KG1 (cell line): ENCODE measurements at regions not wholly inside any gene's neighbourhood (a gene's known extent, or its start where the extent isn't known, plus 50 kb on each side); places are given as distances from the start of the nearest gene placed in this dataset.

Source experiments
- DNase-seq: peaks from one replicate; lab custom pipeline; 2025; lab: John Stamatoyannopoulos, UW

DNA sequence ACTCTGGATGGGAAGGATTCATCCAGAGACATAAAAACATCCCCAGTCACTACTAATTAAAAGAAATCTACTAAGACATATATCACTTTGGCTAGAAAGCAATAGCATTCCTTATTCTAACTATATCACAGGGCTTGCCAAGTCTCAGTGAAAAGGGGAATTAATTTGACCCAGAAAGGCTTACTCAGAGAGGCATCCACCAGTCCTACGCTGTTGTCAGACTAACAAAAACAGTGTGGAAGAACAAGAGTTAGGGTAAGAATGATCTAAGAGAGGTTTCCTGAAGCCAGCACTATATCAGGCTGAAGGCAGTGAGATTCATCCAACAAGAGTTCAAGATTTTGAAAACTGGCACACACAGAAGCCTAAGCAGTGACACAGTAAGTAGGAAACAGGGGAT, 126.1 kb downstream of the GDAP2 start:
- DNase-seq: no peak

- no peak for DNase-seq
Measured at GRCh38 chr1:117809764-117810163, 119.7 kb downstream of the GDAP2 start.

- DNase-seq: no peak
Measured at GRCh38 chr1:117810553-117810952, 118.9 kb downstream of the GDAP2 start.

DNA sequence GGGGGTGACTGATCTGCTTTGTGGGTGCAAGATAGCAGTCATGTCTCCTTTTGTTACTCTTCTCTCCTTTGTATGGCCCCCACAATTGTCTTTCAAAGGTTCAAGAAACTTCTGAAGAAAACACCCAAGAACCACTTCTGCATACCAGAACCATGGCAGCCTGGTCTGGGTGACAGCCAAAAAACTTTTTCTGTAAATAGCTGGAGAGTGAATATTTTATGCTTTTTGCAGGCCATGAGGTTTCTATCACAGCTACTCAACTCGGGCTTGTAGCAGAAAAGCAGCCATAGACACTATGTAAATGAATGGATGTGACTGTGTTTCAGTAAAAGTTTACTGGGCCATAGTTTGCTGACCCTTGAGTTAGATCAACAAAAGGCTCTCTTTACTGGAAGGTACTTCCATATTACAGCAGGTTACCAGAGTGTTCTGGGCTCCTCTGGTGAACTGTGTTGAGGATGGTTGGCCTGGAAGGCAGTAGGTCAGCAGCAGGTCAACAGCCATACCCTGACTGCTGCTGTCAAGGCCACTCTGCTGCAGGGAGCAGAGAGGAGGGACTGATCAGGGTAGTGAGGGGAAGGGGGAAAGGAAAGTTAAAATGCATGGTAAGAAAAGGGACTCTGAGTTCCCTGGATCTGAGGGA, 116.4 kb downstream of the GDAP2 start:
- no peak for DNase-seq
